HG02884 (cell line): ENCODE measurements at regions not wholly inside any gene's neighbourhood (a gene's known extent, or its start where the extent isn't known, plus 50 kb on each side); places are given as distances from the start of the nearest gene placed in this dataset.
"Not testable (repeated sequence)": the region's sequence is repeated elsewhere in the genome, so short reads cannot be mapped to it uniquely, and the experiment has no call there.

Experiments
- ATAC-seq: cut with Tn5 transposase; IDR thresholded peaks from one replicate; pipeline ENCODE4 v1.9.1; 2021; ENCODE audit warnings: mild to moderate bottlenecking, moderate library complexity; ENCODE audit not compliant: unreplicated experiment

DNA sequence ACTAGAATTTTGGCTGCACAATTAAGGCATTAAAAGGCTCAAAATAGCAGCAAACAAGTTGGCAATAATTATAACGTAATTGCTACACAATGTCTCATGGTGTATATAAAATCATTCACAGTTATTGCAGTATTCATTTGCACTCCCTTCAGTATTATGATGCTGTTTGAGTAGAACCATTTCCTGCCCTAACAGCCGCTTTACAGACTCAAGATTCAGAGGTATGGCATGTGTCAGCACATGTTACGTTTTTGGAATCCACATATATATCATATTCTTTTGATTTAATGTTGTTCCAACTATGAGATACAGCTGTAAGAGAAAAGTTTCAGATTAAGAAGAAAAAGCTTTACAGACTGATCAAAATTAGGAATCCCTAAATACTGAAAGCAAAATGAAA is 56.3 kb upstream of the NCKAP5 start:
- no peak for ATAC-seq

DNA sequence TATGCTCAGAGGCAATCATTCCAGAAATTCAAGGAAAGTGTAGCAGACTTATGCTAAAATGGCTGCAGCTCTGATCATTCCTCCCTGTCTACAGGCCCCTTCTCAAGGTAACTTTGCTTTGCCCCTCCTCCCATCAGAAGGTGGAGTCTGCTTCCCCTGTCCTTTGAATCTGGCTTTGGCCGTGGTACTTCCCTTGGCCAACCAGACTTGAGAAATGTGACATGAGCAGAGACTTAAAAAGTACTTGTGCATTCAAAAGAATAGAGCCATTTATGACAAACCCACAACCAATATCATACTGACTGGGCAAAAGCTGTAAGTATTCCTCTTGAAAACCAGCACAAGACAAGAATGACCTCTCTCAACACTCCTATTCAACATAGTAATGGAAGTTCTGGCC is 59.5 kb upstream of the NCKAP5 start:
- no peak for ATAC-seq

DNA sequence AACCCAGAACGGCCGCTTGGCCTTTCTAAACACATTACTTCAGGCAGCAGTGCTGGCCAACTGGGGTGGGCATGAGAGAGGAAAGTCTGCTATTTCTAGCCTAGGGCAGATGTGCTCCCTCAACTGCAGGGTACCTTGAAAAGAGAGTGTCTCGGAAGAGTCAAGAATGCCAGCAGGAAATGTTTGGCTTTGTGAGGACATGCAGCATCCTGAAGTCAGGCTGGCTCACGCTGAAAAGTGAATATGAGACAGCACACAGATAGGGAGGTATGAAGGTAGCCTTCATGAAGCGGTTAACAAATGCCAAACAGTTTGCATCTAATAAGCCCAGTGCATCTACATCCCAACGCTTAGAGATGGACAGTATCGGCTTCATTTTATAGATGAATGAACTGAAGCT is 65.0 kb upstream of the NCKAP5 start:
- no peak for ATAC-seq

DNA sequence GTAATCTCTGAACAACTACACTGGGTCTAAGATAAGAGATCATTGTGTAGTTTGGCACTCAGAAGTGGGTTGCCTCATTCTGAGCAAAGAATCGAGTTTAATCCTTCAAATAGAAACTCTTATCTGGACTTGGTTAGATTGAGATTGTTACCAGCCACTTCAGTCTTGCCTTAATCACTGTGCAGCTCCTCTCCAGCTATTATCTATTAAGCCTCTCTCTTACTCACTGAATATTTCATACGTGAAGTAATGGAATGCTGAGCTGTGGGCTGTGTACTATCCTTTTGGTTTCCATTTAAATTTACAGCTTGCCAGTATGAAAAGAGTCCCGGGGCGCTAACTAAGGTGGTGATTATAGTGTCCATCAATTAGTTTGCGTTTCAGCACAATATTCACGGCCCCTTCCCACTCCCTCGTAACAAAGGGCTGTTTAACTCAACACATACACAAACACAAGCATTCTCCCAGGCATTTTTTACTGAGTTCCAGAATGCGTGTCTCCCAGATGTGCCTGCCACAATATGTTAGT is 65.7 kb upstream of the NCKAP5 start:
- no peak for ATAC-seq

DNA sequence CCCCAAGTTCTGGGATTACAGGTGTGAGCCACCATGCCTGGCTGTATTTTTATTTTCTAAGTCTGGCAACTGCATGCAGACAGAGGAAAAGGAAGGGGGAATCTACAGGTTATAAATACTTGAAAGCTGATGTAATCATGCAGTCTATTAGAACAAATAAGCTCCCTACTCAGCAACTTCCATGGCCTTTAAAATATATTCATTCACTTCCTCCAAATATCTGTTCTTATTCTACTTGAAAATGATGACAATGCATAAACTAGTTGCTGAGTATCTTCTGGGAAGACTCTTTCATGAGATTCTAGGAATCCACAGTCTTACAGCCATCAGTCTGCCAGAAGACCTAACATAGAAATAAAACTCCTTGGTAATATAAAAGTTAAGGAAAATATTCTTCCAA is 66.9 kb upstream of the NCKAP5 start:
- no peak for ATAC-seq

DNA sequence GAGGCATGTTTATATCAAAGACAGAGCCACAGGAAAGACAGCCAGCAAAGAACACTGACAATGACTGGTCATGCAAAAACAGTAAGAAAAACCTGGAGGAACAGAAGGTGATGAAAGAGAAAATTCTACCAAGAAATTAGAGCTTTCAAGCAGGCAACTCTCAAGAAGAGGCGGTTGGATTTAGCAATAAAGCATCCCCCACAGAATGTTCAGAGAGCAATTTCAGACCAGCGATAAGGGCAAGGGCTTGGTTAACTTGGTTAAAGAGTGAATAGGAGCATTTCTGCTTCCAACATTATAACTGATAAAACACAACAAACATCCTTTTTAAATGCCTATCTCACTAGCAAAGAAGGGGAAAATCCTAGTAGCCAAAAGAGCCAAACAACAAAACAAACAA is 68.0 kb upstream of the NCKAP5 start:
- ATAC-seq, result no peak

DNA sequence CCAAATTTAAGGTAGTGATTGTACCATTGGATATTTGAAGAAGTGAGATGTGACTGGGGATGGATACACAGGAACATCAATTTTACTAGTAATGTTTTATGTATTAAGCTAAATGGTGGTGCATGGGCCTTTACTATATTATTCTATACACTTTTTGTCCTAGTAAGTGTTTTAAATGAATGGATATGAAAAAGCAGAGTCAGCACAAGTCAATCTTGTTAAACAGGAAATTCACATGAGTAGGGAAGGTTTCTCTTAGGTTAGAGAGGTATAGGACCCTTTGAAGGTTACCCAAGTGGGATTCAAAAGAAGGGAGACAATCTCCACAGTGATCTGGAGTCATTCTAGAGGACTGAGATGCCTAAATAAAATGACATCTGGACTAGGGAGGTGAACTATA is 71.8 kb upstream of the NCKAP5 start:
- no peak for ATAC-seq

DNA sequence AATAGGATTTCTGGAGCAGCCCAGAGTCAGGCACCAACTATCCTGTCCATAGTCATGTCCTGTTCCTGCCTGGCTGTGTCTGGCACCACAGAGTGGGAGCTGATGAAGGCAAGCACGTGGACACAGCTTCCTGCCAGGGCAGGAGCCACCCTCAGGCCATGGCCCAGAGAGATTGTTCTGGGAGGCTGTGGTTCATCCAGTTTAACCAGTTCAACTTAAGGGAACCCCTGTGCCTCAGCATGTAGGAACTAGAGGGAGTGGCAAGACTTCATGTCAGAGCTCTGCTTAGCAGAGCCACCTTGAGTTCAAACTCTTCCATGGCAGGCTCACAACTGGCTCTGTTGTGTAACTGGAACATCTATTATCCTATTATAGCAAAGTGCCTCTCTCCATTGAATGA is 73.2 kb upstream of the NCKAP5 start:
- ATAC-seq, result no peak

DNA sequence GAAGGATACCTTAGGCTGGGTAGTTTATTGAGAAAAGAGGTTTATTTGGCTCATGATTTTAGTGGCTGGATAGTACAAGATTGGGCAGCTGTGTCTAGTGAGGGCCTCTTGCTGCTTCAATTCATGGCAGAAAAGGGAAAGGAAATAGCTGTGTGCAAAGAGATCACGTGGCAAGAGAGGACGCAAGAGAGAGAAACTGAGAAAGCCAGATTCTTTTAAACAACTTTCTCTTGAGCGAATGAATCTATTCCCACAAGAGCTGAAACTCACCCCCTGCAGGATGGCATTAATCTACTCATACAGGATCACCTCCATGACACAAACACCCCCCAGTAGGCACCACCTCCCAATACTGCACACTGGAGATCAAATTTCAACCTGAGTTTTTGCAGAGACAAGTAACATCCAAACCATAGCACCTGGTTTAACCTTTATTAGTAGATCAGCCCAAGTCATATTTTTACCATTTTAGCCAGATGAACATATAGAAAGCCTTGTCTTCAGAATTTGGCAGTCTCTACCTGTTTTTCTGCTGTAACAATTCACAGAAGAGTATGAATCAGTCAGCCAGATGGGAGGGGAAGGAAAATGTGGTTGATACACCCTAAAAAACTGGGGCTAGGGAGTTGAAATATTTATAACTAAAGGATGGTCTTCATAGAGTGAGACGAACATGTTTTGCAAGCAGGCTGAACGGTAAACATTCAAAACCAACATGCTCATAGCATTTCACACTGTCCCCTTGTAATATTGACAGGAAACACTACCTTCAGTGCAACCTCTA is 73.9 kb upstream of the NCKAP5 start:
- no peak for ATAC-seq

DNA sequence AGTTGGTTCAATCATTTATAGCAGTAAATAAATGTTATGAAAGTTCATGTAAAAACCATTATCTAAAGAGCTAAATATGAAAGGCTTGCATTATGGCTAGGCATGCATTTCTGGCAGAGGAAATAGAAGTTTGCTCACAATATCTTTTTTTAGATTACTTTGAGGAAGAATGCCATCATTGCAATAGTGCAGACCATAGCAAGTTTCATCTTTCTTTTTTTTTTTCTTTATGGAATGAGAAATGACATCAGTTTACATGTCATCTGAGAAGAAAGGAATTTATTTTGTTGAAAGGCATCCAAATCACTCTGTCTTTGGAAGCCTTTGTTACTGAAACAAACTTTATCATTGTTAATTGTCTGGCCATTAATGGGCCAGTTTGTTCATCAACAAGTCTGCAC is 74.5 kb upstream of the NCKAP5 start:
- ATAC-seq, result no peak

DNA sequence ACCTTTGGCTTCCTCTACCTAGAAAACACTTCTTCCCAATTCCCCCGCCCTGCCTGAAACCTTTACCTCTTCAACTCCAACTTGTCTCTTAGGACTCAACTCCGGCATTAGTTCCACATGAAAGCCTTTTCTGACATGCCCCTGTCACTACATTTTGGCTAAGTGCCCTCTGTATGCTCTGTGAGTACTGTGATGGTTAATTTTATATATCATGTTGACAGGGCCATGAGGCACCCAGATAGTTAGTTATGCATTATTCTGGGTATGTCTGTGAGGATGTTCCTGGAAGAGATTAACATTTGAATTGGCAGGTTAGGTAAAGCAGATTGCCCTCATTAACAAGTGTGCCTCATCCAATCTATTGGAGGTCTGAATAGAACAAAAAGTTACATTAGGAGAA is 75.6 kb upstream of the NCKAP5 start:
- no peak for ATAC-seq

DNA sequence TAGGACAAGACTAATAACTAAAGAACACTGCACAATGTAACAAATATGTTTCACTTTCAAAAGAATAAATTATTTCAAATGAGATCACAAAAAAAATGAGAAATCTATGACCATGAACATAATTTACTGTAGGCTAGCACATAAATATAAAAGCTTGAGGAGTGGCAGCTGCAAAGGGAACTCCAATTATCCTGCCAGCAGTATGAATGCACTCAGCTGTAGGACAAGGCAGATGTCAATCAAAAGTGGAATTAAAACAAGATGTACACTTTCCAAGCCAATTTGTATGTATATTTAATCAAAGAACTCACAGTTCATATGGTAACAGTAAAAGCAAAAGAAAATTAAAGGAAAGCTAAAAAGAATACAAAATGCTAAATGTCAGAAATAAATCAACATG is 76.6 kb upstream of the NCKAP5 start:
- no peak for ATAC-seq

DNA sequence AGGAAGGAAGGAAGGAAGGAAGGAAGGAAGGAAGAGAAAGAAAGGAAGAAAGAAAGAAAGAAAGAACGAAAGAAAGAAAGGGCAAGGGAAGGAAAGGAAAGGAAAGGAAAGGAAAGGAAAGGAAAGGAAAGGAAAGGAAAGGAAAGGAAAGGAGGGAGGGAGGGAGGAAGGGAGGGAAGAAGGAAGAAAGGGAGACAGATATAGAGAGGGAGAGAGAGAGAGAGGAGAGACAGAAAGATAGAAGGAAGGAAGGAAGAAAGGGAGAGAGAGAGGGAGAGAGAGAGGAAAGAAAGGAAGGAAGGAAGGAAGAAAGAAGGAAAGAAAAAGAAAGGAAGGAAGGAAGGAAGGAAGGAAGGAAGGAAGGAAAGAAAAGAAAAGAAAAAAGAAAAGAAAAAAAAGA is 79.1 kb upstream of the NCKAP5 start:
- not testable (repeated sequence) for ATAC-seq

DNA sequence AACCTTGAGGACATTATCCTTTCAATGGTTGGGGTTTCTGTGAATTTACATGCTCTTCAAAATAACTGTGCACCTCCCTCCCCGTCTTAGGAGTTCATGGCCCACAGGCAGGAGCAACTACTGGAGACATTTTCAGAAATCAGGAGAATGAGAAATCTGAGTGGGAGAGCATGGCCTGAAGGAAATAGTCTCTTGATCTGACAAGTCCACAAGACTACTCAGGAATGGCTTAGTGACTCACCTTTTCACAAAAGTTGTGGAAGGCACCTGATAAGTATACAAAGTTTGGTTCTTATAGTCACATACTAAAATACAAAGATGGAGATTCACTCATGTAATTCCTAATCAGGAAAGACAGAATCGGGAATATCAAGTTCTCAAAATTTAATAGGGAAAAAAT is 83.6 kb upstream of the NCKAP5 start:
- ATAC-seq, result no peak

DNA sequence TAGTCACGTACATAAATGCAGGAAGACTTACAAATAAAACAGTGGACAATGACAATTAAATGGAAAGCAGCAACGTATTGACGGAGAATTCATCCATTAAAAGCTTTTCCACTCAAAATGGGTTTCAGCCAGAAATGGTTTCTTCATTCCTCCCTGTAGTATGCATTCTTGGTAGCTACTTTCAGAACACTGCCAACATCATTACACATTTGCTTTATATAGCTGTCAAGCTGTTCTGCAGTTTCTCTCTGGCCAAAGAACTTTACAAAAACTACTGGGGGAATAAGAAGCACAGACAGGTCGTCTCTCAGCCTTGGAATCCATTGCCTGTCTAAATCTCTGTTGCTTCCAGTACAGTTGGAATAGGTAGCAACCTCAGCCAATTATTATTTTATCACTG is 84.1 kb upstream of the NCKAP5 start:
- no peak for ATAC-seq

DNA sequence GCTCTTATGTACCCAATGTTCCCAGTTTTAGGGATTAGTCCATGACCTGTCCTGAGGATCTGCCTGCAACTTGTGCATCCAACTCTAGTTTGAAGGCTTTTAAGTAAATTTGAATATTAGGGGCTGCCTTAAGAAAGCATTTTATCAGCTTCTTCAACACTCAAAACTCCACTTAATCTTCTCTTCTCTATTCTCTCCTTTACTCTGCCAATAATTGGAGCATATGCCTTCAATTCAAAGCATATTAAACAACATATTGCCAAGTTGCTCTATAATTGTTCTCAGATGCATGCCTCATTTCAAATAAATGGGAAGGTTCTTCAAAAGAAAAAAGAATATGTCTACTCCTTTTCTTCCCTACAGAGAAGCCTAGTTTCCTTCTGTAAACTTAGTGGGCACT is 84.8 kb upstream of the NCKAP5 start:
- no peak for ATAC-seq

DNA sequence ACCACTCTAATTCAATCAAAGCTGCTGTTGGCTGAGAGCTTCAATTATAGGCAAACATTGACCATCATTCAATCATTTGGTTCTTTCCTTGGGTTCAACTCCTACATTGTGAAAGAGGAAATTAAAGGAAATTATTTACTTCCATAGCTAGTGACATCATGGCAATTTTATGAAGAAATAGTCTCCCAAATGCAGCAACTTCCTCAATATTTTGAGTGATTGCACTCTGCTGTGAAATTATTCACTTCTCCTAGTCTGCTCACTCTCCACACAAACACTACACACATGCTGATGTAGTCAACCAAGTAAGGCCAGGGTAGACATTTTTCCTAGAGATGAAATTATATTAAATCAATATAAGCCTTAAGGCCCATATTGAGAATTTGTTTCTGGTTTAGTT is 86.7 kb upstream of the NCKAP5 start:
- ATAC-seq, result no peak

DNA sequence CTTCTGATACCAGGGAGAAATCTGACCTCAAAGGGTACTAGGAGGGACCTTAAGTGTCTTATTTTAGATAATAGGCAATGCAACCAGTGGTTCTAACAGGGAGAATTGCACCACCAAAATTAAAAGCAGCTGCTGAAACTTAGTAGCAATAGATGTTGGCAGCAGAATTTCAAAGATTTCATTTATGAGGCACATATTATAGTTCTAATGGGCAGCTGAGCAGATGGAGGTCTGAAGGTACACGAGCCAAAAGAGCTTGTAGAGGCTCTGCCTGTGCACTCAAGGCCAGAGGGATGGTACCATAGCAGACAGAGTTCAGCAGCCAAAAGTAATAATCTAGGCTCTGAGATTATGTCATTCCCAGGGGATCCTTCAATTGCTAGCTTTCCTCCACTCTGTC is 87.3 kb upstream of the NCKAP5 start:
- ATAC-seq, result no peak

DNA sequence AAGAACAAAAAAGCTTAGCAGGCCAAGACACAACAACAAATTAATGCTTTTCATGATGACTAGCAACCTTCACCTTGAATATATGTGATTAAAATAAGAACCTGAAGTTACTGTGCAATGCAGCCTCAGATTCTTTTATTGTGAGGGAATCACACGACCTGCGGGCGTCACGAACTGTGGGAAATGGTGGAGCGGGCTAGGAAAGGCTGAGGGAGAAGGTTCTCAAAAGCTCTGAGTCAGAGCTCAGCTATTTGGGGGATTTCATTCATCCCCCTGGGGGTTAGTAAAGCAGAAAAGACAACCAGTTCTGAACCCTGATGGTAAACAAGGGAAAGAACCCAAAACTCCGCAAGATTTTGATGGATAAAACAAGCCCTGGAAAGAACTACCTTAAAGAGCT is 89.3 kb upstream of the NCKAP5 start:
- no peak for ATAC-seq

DNA sequence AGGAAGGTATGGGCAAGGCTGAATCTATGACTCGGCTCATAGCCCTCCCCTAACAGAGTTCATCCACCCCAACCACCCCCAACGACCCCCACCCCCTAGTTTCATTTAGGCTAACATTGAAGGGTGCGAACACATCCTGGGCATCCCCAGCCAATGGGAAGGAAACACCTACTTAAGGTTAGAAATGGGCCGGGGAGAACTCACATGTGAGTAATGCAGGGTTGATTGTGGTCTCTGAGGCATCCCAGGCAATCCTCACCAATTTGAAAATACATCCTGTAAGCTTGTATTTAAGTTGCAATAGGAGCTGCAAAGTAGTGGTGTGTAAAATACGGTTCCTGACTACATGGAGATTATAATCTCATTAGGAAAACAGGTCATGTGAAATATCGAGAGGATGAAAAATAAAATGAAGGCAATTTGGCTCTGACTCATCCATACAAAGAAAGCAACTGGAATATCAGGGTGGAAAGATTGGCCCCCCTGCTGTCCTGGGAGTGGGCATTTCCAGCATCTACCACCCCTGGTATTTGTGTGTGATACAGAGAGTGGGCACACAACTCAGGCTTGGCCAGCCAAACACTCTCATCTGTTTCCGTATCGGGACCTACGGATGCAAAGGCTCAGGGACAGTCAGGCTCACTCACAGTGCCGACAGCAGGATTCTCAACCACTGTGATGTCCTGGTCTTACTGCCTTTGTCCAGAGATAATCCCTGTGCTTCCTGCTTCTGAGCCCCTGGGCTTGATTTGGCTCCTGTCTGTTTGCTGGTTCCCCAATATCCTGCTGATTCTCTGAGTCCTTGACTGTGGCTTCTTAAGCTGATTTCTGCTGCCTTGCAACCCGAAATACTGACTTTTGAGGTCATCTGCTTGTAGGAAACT is 90.0 kb upstream of the NCKAP5 start:
- no peak for ATAC-seq

DNA sequence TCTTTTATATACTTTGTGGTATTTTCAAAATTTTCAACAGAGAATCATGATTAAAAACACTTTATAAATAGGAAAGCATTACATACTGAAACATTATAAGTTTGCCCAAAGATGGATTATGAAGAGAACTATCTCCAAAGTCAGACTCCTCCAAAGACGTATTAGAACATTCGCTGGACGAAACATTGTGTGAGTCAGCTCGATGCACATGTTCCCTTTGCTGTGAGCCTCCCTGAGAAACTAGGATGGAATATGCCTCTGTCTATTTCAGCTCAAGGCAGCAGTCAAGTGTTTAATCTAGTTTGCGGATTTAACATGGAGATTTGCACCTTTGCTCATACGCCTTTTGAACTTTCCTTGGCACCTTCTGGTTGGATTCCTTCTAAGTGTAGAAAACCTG is 92.2 kb upstream of the NCKAP5 start:
- no peak for ATAC-seq

DNA sequence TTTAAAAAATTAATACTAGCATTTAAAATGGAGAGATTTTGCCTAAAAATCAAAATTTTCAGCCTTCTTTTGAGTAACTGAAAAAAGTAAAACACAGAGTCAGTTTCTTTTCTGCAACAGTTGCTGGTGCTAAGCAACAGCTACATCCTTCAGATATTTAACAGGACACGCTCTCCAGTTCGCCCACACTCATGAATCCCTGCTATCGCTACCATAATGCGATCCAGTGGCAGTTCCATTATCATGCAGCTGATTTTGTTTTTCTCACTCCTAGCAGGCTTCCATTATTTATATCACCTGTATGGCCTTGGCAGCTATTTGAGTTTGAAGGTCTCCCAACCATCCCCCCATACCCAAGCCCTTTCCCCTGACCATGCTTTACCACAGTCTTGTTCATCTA is 93.1 kb upstream of the NCKAP5 start:
- ATAC-seq, result no peak
